Anterior cingulate cortex (tissue), 58 donors: ENCODE measurements at regions not wholly inside any gene's neighbourhood (a gene's known extent, or its start where the extent isn't known, plus 50 kb on each side); places are given as distances from the start of the nearest gene placed in this dataset.
"Not testable (repeated sequence)": the region's sequence is repeated elsewhere in the genome, so short reads cannot be mapped to it uniquely, and the experiment has no call there.

Experiments
- DNase-seq, 58 donors: peaks; one replicate each; lab custom pipeline; 2025; lab: John Stamatoyannopoulos, UW

DNA sequence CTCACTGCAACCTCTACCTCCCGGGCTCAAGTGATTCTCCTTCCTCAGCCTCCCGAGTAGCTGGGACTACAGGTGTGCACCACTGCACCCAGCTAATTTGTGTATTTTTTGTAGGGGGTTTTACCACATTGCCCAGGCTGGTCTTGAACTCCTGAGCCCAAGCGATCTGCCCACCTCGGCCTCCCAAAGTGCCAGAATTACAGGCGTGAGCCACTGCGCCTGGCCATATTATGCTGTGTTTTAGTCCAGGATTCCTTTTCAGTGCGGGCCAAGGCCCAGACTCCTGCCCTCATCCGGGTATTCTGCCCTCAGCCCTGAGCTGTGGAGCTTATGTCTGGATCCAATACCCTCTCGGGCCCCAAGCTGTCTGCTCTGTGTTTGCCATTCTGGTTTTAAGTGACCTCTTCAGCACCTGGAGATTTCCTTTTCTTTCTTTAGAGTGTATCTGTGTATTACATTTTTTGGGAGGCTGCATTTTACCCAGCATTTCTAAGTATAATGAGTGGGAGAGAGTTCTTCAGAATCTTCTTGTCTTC, 114.9 kb downstream of the BUB3 start:
- no peak for DNase-seq

DNA sequence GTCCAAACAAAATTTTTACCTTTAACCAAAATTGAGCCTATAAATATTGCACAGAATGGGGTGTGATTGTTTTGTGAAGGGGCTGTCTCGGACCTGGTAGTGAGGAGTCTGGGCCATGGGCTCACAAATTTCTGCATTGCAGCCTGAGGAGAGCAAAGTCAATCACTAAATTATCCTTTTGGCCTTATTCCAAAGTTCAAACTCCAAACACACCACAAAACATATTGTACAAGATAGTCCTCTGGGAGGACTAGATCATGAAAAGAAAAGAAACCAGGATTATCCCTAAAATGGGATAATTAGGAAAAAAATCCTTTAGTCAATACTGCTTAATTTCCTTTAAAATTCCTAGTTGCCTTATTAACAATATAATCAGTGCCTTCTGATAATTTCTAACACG, 115.5 kb downstream of the BUB3 start:
- DNase-seq, result no peak

DNA sequence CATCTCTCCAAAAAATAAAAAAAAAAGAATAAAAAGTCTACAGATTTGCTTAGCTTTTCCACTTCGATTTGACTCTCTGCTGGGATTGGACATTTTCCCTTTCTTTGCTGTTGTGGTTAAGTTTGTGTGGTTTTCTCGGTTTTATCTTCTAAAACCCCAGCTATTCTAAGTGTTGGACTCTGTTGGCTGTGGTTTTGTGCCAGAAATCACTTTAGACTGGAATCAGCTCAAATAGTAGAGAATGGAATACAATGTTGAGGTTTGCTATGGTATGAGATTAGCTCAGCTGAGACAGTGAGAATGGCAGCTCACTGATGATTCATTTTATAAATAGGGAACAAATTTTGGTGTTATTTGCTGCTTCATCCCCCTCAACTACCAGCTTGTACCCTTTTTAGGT, 116.0 kb downstream of the BUB3 start:
- DNase-seq, result no peak

DNA sequence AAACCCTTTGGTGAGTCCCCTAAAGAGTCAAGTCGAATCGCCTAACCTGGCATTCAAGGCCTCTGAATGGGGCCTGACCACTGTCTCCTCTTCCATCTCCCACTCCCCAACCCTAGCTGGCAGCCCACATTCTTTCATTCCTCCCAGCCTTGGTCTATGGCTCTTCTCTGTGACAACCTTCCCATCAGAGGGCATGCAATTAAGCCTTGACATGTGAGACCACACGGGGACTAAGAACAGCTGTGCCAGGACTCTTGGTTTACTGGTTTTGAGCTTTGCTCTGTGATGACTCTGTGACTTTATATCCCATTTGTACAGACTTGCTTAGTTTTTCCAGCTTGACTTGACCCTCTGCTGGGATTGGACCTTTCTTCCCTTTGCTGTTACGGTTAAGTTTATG, 116.6 kb downstream of the BUB3 start:
- DNase-seq, result no peak

DNA sequence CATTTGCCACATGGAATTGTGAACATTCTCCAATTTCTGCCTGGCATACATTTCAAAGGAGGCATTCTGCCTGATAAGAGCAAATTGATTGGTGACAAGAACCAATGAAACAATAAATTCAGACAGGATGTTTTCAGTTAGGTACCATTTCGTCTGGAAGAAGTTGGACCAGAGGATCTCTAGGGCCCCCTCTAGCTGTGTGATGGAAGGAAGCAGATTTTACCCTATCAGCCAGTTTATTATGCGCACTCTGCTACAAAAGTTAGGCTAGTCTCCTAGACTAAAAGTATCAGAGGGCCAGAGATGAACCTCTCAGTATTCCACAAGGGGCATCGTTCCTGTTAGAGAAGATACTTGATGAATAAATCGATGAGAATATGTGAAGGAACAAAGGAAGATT, 118.0 kb downstream of the BUB3 start:
- no peak for DNase-seq

DNA sequence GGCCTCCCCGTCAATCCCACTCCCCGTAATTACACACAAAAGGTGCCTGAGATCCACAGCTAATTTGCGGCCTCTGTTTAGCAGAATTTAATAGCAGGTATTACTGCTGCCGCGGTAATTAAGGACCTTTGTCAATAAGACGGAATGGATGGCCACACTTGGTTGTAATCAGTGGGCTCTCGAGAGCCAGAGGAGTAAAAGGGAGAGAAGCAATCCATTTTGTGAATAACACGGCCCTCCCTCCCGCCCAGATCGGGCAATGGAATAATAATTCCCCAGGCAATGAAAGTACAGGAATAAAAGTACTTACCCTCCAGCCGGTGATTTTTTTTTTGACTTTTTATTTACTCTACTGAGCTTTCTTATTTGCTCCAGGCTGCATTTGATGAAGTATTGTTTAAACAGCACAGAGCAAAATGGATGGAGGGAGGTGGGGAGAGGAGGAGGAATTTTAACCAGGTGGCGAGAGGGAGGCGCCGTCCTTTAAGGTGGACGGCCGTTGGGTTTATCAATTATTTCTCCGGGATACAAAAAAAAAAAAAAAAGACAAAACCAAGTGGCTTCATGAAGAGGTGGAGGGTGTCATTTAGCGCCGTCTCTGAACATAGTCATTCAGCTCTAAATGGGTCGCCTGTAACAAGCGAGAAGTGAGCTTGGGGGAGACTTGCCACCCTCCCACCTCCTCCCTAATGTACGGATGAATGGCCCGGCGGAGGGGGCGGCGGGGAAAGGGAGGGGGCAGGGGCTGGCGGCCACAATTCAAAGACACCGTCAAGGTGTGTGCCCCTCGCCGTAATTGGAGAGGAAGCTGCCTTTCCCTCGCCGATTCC, 120.3 kb downstream of the BUB3 start:
- DNase-seq, result no peak

DNA sequence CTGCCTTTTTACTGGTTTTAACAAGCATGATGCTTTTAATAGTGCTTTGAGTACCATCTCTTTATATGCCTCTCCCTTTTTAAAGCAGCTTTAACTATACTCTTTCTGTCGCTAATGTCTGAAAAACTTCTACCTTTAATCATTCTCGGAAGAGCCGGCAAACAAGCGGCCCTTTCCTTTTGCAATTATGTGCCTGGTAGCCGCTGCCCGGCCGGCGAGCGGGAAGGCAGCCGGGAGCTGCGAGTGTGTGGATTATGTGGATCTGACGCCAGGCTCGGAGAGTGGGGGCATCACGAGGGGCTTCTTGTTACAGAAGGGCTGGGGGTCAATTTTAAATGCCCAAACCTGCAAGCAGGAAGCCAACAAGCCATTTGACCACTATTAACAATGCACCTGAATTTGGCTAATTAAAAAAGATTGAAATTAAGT, 120.9 kb downstream of the BUB3 start:
- no peak for DNase-seq

DNA sequence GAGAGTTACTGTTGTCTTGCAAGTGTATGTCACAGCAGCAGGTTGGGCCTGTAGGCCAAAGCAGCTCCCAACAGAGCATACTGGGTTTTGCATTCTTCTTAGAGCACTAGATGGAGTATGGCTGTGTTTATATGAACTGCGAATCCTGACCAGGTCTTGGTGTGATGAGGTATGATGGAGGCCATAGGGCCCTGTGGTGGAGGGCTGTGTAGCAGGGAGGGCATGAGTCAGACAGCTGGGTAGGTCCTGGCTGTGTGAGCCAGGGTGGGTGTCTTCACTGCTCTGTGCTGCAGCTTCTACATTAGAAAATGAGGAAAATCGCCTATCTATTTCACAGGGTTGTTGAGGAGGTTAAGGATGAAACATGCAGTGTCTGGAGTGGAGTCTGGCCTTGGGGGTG, 124.2 kb downstream of the BUB3 start:
- no peak for DNase-seq

DNA sequence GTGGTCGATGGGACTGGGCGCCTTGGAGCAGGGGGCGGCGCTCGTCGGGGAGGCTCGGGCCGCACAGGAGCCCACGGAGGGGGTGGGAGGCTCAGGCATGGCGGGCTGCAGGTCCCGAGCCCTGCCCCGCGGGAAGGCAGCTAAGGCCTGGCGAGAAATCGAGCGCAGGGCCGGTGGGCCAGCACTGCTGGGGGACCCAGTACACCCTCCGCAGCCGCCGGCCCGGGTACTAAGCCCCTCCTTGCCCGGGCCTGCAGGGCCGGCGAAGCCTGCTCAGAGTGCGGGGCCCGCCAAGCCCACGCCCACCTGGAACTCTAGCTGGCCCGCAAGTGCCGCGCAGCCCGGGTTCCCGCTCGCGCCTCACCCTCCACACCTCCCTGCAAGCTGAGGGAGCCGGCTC, 129.2 kb downstream of the BUB3 start:
- DNase-seq, result not testable (repeated sequence)

DNA sequence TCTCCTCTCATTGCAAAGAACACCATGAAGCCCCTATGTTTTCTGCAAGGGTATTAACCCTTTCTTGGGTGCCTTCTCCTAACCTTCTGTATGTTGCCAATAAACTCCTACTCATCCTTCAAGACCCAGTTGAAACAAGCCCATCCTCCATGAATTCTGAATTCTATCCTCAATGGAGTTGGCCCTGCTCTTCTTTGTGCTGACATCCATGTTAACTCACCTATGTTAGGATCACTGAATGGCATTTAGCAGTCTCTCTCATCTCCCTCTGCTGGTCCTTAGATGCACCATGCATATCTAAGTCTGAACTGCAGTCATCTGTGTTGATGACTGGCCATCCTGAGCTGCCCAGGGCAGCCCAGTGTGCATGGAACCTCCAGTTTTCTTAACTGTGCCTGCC, 129.8 kb downstream of the BUB3 start:
- DNase-seq, result no peak

DNA sequence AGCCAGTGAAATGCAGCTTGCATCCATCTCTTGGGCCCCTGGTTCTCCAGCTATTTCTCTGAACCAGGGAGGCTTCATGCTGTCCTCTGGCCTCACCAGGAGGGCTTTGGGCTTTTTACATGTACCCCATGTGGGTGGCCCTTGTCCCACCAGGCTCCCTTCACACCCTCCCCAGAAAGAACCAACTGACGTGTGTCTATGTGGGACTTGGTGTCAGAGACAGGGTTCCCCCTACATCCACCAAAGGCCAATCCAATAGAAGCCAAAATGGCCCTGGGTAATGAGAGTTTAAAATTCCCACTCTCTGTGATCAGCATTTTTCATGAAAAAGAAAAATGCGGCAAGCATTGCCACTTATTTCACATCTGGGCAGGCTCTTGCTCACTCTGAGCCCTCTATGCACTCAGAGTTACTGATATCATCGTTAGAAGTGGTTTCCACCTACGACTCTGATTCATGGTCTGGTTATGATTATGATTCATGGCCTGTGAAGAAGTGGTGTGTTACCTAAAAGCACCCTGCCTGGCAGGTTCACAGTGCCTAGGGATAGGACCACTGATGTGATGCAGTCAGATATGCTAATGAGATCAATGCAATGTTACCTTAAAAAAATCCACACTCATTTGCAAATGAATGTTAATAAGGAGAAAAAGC, 133.5 kb downstream of the BUB3 start:
- peak in 1 of 58 donors; percentile 5 for DNase-seq

DNA sequence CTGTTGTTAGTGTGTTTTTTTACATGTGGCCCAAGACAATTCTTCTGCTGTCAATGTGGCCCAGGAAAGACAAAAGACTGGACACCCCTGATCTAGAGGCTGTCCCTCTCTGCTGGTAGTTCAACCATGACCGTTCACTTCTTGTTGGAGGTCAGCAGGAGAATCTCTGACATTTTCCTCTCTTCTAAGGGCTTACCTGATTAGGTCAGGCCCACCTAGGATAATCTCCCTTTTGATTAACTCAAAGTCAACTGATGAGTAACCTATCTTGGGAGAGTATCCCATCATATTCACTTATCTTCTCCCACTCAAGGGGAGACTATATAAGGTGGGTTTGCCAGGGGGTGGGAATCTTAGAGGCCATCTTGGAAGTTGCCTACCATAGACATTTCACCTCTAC, 135.2 kb downstream of the BUB3 start:
- DNase-seq, result no peak

DNA sequence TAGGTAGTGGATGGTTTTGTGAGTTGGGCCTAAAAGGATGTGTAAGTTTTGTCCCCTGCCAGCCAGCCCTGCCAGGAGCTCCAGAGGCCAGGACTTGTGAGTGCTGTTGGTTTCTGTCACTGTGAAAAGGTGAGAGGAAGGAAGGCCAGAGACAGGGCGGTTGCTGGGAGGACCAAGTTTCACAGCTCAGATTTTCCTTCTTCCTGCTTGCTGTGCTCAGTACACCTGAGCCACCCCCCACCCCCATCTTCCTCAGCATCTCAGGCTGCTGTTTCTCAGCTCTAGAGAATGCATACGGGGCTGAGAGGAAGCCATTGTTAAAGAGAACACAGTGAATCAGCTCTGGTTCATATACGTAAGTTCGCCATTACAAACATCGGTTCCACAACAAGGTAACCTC, 139.9 kb downstream of the BUB3 start:
- DNase-seq, result no peak

DNA sequence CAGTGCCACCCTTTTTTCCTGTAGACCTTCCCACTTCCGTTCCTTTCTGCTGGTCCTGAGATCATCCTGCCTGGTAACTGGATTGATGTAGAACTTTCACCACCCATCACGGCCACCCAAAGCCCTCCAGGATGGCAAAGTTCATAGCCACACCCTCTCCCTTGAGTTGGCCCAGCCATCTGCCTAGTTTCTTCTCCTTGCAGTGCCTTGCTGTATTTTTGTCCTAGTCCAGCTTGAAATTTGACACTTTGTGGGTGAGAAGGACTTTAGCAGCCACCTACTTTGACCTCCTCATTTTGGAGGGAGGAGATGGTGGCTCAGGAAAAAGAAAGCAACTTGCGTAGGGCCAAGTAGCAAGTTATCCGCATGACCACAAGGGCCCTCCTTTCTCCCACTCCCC, 140.7 kb downstream of the BUB3 start:
- no peak for DNase-seq

DNA sequence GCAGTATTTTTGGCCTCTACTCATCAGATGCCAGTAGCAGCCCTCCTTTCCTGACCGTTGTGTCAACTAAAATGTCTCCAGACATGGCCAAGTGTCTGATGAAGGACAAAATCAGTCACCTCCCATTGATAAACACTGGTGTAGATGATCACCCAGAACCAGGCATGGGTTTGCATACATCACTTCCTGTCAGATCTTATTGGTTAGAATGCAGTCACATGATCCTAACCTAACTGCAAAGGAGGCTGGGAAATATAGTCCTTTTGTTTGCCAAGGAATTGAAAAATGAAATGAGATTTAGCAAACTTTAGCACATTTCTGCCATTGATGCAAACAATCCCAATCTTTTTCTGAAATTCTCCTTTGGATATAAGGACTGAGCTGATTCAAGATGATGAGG, 141.4 kb downstream of the BUB3 start:
- no peak for DNase-seq

DNA sequence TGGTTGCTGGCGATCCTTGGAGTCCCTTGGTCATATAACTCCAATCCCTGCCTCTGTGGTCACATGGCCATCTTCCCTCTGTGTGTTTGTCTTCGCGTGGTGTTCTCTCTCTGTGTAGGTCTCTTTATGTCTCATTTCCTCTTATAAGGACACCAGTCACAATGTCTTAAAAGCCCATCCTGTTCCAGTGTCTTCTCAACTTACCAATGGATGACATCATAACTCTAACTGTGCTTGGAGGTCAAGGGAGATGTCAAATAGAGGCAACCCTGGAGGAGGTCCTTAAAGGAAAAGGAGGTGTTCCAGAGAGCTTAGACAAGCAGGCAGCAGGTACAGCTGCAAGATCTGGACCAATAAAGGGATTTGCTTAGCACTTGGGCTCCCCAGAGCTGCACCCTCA, 143.0 kb downstream of the BUB3 start:
- no peak for DNase-seq

DNA sequence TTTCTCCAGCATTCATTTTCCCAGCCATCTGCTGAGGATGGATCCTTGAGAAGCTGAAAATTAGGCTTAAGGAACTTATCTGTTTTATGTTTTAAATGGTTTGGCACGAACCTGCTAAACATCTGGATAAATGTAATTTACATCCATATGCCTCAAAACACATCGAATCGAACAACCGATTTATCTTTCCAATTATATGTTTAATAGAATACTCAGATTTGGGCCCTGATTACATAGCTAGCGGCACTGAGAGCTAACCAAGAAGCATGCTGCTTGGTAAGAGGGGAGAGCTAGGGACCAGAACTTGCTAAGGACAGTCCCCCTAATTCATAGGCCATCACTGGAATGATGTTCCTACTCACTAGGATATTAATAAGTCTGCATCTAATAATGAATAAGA, 144.4 kb downstream of the BUB3 start:
- DNase-seq, result no peak

DNA sequence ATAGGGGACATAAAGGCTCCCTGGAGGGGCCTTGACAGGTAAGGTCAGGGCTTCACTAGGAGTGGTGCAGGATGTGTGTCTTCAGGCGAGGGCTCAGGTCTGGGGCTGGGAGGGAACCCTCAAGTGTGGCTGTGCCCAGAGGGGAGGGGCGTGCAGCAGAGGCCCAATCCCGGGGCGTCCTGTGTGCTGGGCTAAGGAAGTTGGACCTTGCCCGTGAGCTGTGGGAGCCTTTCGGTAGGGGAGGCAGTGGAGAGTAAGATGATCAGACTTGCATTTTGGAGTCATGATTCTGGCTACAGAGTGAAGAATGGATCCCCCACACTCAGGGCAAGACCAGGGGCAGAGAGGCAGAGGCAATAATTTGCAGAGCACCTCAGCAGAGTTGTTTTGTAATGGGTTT, 145.4 kb downstream of the BUB3 start:
- no peak for DNase-seq

DNA sequence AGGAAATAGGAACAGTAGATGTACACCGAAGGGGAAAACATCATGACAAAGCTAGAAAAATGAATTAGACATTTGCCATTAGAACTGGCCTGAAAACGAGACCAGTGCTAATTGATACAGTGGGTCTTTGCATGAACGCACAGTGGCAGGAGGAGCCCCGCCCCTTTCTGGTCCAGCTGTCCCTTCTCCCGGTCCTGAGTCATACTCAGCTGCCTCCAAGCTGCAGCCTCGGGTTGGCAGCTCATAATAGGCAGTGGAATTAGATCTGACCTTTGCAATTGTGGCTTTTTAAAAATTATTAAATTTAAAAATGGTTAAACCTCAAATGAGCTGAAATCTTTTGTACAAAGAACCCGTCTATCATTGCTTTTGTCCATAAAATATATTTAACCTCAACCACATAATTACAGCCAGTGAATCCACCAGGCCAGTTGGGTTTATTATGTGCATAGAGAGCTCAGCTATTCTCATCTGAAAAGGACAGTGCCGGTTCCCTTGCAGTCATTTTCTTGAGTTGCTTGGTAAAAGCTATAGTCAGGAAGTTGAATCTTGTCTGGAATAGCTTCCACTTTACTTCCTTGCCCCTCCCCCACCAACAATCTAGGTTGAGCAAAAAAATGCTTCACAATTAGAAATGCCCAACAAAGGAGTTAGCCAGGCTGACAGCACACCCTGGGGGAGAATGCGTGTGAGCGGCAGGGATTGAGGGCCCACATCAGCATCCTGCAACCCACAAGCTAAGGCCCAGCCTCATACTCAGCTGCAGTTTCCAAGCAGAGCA, 147.1 kb downstream of the BUB3 start:
- peak in 51 of 58 donors; percentile 3 to 88 (median 64) for DNase-seq

DNA sequence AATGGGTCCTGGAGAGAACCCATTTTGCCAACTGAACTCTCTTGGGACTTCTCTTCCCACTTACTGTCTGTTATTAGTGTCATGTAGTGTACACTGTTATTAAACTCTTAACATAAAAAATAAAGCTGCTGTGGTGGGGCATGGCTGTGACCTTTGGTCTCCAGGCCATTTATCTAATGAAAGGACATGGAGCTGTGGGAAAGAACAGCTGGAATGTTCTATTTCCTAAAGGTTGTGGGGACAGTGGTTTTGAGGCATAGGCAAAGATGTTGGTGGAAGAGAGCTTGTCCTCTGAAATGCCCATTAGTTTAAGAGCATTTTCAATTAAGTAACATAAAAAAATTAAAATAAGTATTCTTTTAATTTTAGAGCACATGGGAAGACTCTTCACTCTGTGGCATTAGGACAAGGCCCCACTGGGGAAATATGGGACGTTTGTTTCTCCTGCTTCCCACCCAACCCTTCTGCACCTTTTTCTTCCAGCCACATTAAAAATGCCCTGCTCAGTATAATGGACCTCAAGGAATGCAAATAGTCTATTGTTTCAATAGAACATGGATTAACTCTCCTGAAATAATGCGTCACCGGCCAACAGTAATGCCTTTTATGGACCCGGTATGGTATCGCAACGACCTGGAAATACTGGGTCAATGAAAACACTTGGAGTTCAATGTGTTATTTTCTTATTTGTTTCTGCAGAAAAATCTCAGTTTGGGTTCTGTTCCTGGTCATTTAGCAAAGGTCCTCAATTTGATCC, 149.6 kb downstream of the BUB3 start:
- DNase-seq, result no peak
